ENCODE measurements at regions not wholly inside any gene's neighbourhood (a gene's known extent, or its start where the extent isn't known, plus 50 kb on each side); places are given as distances from the start of the nearest gene placed in this dataset.

- no peaks in the 10 kb centered on the region for H3K9me3 ChIP-seq (replicated peaks; ENCODE audit: control insufficient read depth, insufficient read depth, low read length)
- DNase-seq (ENCODE audit: low read depth, low spot score) (no peak), FAIRE-seq (no peak)
- no peak for TF ChIP-seq POLR2A (IDR thresholded peaks at IDR 0.05; ENCODE audit: low read depth, low read length)
- TF ChIP-seq MYC (IDR thresholded peaks at IDR 0.05; ENCODE audit: low read depth, low read length): no peak
- TF ChIP-seq EZH2 (IDR thresholded peaks at IDR 0.05; ENCODE audit: borderline replicate concordance, low read depth, low read length, severe bottlenecking): no peak
- TF ChIP-seq CTCF (IDR thresholded peaks at IDR 0.05; ENCODE audit: extremely low read depth in 1 of 2, insufficient read depth in 1 of 2, low read depth in 1 of 2, low read length in 2 of 2): no peak
- TF ChIP-seq JUN (IDR thresholded peaks at IDR 0.05; ENCODE audit: borderline replicate concordance, insufficient read depth, insufficient read length, low read depth): no peak
- TF ChIP-seq, protein P1, sequence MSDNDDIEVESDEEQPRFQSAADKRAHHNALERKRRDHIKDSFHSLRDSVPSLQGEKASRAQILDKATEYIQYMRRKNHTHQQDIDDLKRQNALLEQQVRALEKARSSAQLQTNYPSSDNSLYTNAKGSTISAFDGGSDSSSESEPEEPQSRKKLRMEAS (IDR thresholded peaks at IDR 0.05; ENCODE audit: insufficient read depth, insufficient read length): no peak
- no peak for TF ChIP-seq FOS (IDR thresholded peaks at IDR 0.05; ENCODE audit: borderline replicate concordance, insufficient read depth, low read length)
- TF ChIP-seq GATA2 (IDR thresholded peaks at IDR 0.05; ENCODE audit: insufficient read depth, insufficient read length, low read depth, low read length): no peak
- no peak for TF ChIP-seq POLR2AphosphoS5 (IDR thresholded peaks at IDR 0.05; ENCODE audit: insufficient read depth, low read depth, low read length)
- no peak overlapping the region for H3K4me3 ChIP-seq (replicated peaks in 1 of 3; ENCODE audit: insufficient read depth in 1 of 3, low read depth in 1 of 3, low read length in 3 of 3)
- H3K79me2 ChIP-seq (ENCODE audit: control insufficient read depth, insufficient read depth, low read length): no peaks in the 10 kb centered on the region
- no peaks in the 10 kb centered on the region for H3K27me3 ChIP-seq (ENCODE audit: control insufficient read depth in 2 of 2, insufficient read depth in 2 of 2, low read length in 2 of 2)
- CTCF ChIA-PET: no interaction called here
- H3K36me3 ChIP-seq (ENCODE audit: control insufficient read depth in 2 of 2, extremely low read depth in 1 of 2, insufficient read depth in 2 of 2, low read length in 2 of 2): no peaks in the 10 kb centered on the region
- H4K20me1 ChIP-seq (replicated peaks; ENCODE audit: control insufficient read depth, extremely low read depth, insufficient read depth, low read length): no peaks in the 10 kb centered on the region
- no peaks in the 10 kb centered on the region for H3K9me1 ChIP-seq (replicated peaks; ENCODE audit: control insufficient read depth, extremely low read depth, insufficient read depth, low read length)
- no peak overlapping the region for H2AFZ ChIP-seq (ENCODE audit: low read depth, low read length)
- peaks cover 3% of the 10 kb centered on the region for H3K4me1 ChIP-seq (ENCODE audit: control insufficient read depth, extremely low read depth, insufficient read depth, low read length)
- POLR2A ChIA-PET: no interaction called here
- intact Hi-C loops (cut with micrococcal nuclease) (no loop called here), dilution Hi-C loops (cut with MboI; ENCODE audit: extremely low pct_ligation_motif_present, low sequenced_read_pairs) (no loop called here)
- H3K27ac ChIP-seq (ENCODE audit: insufficient read depth, low read depth, low read length): no peak overlapping the region
- no peak overlapping the region for H3K4me2 ChIP-seq (ENCODE audit: insufficient read depth, low read length)
- no peak overlapping the region for H3K9ac ChIP-seq (replicated peaks; ENCODE audit: extremely low read depth, insufficient read depth, low read length)
- BruUV-seq (replicated peaks): no TSS peak
These were observed 1231.3 kb upstream of the CDH18 start for GRCh38 chr5:21219251-21219650.

All from endothelial cell of umbilical vein (primary cell).